Heart left ventricle (tissue), 16 donors: ENCODE measurements at regions not wholly inside any gene's neighbourhood (a gene's known extent, or its start where the extent isn't known, plus 50 kb on each side); places are given as distances from the start of the nearest gene placed in this dataset.

ENCODE experiments used
- ATAC-seq, 4 donors: fragments of 200-7000 bp; cut with Tn5 transposase; one replicate each; pipeline ENCODE4 v1.9.1; 2020 to 2022; ENCODE audit warnings: moderate library complexity in 4 of 4, mild to moderate bottlenecking in 3 of 4, moderate number of reproducible peaks in 1 of 4
- DNase-seq, 5 donors: peaks; one replicate each; pipeline ENCODE4 v3.0.0-alpha.2; 2020
- H3K27ac ChIP-seq, 12 donors: fragments of 200-600 bp; sonication (generic) in 4 of 12; one replicate each; pipeline versions ENCODE4 v1.5.0 to v1.8.0; 2016 to 2022; ENCODE audit warnings: mild to moderate bottlenecking in 2 of 12
- H3K27me3 ChIP-seq, 9 donors: fragments of 200-600 bp; sonication (generic) in 2 of 9; one replicate each; pipeline versions ENCODE4 v1.5.1 to v1.8.0; 2016 to 2022; ENCODE audit warnings: mild to moderate bottlenecking in 3 of 9
- H3K36me3 ChIP-seq, 9 donors: fragments of 200-600 bp; sonication (generic) in 2 of 9; one replicate each; pipeline versions ENCODE4 v1.5.0 to v1.8.0; 2018 to 2022; ENCODE audit warnings: mild to moderate bottlenecking in 2 of 9
- H3K4me1 ChIP-seq, 12 donors: fragments of 200-600 bp; sonication (generic) in 4 of 12; one replicate each; pipeline versions ENCODE4 v1.5.0 to v1.8.0; 2016 to 2022; ENCODE audit warnings: mild to moderate bottlenecking in 3 of 12
- H3K4me3 ChIP-seq, 12 donors: fragments of 200-600 bp; sonication (generic) in 4 of 12; one replicate each; pipeline versions ENCODE4 v1.5.0 to v1.8.0; 2017 to 2022; ENCODE audit warnings: mild to moderate bottlenecking in 9 of 12, moderate library complexity in 4 of 12
- H3K9me3 ChIP-seq, 12 donors: fragments of 200-600 bp; sonication (generic) in 4 of 12; one replicate each; pipeline versions ENCODE4 v1.5.0 to v1.8.0; 2016 to 2022; ENCODE audit warnings: mild to moderate bottlenecking in 1 of 12
- POLR2A ChIP-seq, 2 donors: fragments of 450-650 bp; IDR thresholded peaks; one replicate each; pipeline ENCODE4 v1.6.1; 2017; ENCODE audit warnings: antibody characterized with exemption in 2 of 2, mild to moderate bottlenecking in 2 of 2, moderate library complexity in 2 of 2
- WGBS, 4 donors: extraction: QIAGEN DNeasy Blood & Tissue Kit in 2 of 4; methylation state at CpG; one replicate each; pipeline versions ENCODE4 v1.1.5 to v1.1.7; 2013 to 2018; 5-methylcytosine and 5-hydroxymethylcytosine counted together
- intact Hi-C, 10 donors: fragments of 100-400 bp; cut with DNase I; formaldehyde crosslinking; loops; one replicate each; pipeline versions ENCODE4 v1.11.1 to v1.14.2; 2022
- TF ChIP-seq, protein P1 (sequence below), 12 donors: fragments of 200-600 bp; sonication (generic) in 4 of 12; IDR thresholded peaks; one replicate each; pipeline versions ENCODE4 v1.5.0 to v1.8.0; 2018 to 2022; ENCODE audit warnings: antibody characterized with exemption in 12 of 12, mild to moderate bottlenecking in 5 of 12
- donor health status: ischemic (EF 13 %, LVEDD 7.1; RV severe dilation, severe dysfunction).
- donor health status: healthy with polysubstance abuse.
- donor health status: DM: no; HTN: yes; CAD: no.
- donor health status: DM: no; HTN: no; CAD: no.
- donor health status: ischemic (EF 25% LVEDD 6.9; RV normal size, moderate dysfunction).
- donor health status: ischemic (EF 25% LVEDD 5.7; RV mildly dilated, moderate dysfunction).
- donor health status: healthy.
- donor health status: DM: yes; HTN: yes; CAD: no.
- donor health status: ischemic (EF 35%, LVEDD 5.7; RV mildly dilated, moderate dysfunction).
- donor health status: nonischemic (EF 11% LVEDD 7.7; RV severe dilation, severe dysfunction).
- donor health status: DM: yes; HTN: yes; CAD: no.
- donor health status: PGD.
- donor health status: ischemic (EF 29% LVEDD 5.4; RV normal size, mild dysfunction).
- donor health status: nonischemic (EF 23%, LVEDD 6.1; RV moderate dilation, normal function).

DNA sequence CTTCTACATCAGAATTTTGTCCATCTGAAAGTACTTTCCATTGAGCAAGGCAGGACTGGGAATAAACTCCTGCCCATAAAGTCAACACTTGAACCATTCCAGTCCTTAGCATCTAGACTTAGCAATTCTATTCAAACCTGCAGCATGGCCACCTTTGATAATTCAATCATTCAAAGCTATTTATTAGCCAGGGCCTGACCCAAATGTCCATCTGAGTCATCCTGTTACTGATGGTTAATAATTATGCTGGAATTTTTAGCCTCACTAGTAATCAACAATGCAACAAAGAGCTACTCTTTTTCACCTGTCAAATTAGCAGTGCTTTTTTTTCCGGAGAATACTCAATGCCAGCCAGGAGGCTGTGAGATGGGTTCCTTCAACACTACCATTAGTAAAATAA, 72.7 kb upstream of the SNRK start:
- 89 to 98% (median 94%) methylated on average over 1 of the region's 1 CpG for WGBS, 4 donors
- H3K4me1 ChIP-seq, result peaks cover 0 to 32% (median 12%) of the 10 kb centered on the region in 12 donors
- H3K27me3 ChIP-seq, result no peaks in the 10 kb centered on the region
- H3K27ac ChIP-seq, result no peak overlapping the region
- no peaks in the 10 kb centered on the region for H3K9me3 ChIP-seq
- no peak overlapping the region for H3K4me3 ChIP-seq
- ATAC-seq, result no peak
- TF ChIP-seq, protein P1, sequence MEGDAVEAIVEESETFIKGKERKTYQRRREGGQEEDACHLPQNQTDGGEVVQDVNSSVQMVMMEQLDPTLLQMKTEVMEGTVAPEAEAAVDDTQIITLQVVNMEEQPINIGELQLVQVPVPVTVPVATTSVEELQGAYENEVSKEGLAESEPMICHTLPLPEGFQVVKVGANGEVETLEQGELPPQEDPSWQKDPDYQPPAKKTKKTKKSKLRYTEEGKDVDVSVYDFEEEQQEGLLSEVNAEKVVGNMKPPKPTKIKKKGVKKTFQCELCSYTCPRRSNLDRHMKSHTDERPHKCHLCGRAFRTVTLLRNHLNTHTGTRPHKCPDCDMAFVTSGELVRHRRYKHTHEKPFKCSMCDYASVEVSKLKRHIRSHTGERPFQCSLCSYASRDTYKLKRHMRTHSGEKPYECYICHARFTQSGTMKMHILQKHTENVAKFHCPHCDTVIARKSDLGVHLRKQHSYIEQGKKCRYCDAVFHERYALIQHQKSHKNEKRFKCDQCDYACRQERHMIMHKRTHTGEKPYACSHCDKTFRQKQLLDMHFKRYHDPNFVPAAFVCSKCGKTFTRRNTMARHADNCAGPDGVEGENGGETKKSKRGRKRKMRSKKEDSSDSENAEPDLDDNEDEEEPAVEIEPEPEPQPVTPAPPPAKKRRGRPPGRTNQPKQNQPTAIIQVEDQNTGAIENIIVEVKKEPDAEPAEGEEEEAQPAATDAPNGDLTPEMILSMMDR (IDR thresholded peaks at IDR 0.05), result no peak
- no peak for TF ChIP-seq POLR2A (IDR thresholded peaks at IDR 0.05)
- H3K36me3 ChIP-seq, result no peaks in the 10 kb centered on the region
- intact Hi-C loops, result loop anchor here in 1 of 10 donors (10.0 kb wide), 1 partner anchor 49 kb away; no protein-coding TSS in a partner anchor
- DNase-seq, result no peak

DNA sequence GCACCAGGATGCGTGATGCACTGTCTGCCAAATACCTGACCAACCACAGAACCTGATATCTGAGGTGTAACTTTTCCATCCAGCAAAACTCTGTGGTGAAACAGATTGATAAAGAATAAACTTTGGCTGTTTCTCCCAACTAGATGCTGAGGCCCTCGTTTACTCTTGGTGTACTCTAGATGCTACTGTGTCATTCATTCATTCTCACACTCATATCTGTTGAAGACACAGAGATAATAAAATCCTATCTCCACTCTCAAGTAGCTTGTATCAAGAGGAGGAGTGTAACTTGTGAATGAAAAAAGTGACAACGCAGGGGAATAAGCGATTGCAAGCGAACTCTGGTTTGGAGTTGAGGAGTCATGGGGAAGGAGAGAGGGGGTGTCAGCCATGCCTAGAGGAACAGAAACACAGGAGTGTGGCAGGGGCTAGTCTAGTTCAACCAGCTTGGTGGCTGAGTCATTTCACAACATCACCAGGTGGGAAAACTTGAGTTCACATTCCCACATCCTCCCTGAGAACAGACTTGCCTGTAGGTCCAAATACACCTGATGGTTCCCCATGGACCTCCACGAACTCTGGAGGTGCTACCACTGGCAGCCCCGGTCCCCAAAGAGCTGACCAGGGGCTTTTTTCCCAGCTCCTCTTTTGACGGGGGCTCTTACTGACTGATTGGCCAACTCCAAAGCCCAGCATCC, 73.3 kb upstream of the SNRK start:
- 80 to 88% (median 85%) methylated on average over 8 of the region's 8 CpGs for WGBS, 4 donors
- DNase-seq (no peak), ATAC-seq (no peak)
- Histone ChIP-seq H3K27ac (no peak overlapping the region), H3K9me3 (no peaks in the 10 kb centered on the region), H3K27me3 (no peaks in the 10 kb centered on the region), H3K36me3 (no peaks in the 10 kb centered on the region), H3K4me3 (no peak overlapping the region), H3K4me1 (peaks cover 0 to 27% (median 12%) of the 10 kb centered on the region in 12 donors)
- intact Hi-C loops, result loop anchor here in 1 of 10 donors (10.0 kb wide), 1 partner anchor 48 kb away; no protein-coding TSS in a partner anchor
- TF ChIP-seq, protein P1 (IDR thresholded peaks at IDR 0.05), result no peak
- TF ChIP-seq POLR2A (IDR thresholded peaks at IDR 0.05), result no peak

DNA sequence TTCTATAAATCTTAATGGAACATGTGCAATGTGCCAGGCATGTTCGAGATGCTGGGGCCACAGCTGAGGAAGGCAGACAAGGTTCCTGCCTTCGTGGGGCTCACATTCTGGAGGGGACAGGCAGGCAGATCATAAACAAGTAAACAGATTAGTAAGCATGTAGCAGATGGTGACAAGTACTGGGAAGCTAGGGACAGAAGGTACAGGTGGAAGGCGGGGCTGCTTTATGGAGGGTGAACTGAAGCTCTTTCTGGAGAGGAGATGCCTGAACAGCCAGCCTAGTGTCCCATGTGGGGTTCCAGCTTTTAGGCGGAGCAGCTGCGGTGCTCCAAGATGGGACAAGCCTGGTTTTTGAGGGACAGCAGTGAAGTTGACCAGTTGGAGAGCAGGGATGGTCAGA, 74.7 kb upstream of the SNRK start:
- DNase-seq (no peak), ATAC-seq (no peak)
- 92 to 99% (median 97%) methylated on average over 5 of the region's 5 CpGs for WGBS, 4 donors
- H3K27ac ChIP-seq, result no peak overlapping the region
- no peaks in the 10 kb centered on the region for H3K36me3 ChIP-seq
- H3K9me3 ChIP-seq, result no peaks in the 10 kb centered on the region
- TF ChIP-seq, protein P1 (IDR thresholded peaks at IDR 0.05), result no peak
- TF ChIP-seq POLR2A (IDR thresholded peaks at IDR 0.05), result no peak
- intact Hi-C loops, result loop anchor here in 1 of 10 donors (10.0 kb wide), 1 partner anchor 47 kb away; no protein-coding TSS in a partner anchor
- H3K4me3 ChIP-seq, result no peak overlapping the region
- no peaks in the 10 kb centered on the region for H3K27me3 ChIP-seq
- peaks cover 0 to 19% (median 9%) of the 10 kb centered on the region in 12 donors for H3K4me1 ChIP-seq
